Spleen (tissue), 7 donors: ENCODE measurements at regions not wholly inside any gene's neighbourhood (a gene's known extent, or its start where the extent isn't known, plus 50 kb on each side); places are given as distances from the start of the nearest gene placed in this dataset.

Experiments
- POLR2A ChIP-seq, 3 donors: fragments of 450-650 bp; IDR thresholded peaks; one replicate each; pipeline ENCODE4 v1.5.1; 2017; ENCODE audit warnings: antibody characterized with exemption in 3 of 3, mild to moderate bottlenecking in 1 of 3
- POLR2AphosphoS5 ChIP-seq, 3 donors: sonication (generic); formaldehyde crosslinking; IDR thresholded peaks; one replicate each; pipeline ENCODE4 v1.5.1; 2017; ENCODE audit warnings: antibody characterized with exemption in 3 of 3
- TF ChIP-seq, protein P1 (sequence below), 11 experiments: fragments of 200-600 bp in 7 of 11; fragments of 450-650 bp in 4 of 11; sonication (generic) in 4 of 11; IDR thresholded peaks in 8 of 11; conservative IDR thresholded peaks in 3 of 11; 1 replicate in 7 of 11; 2 replicates in 4 of 11; pipeline versions ENCODE4 v1.4.0 to v1.8.0; 2016 to 2021; ENCODE audit warnings: antibody characterized with exemption in 11 of 11, inconsistent platforms in 4 of 11, mild to moderate bottlenecking in 1 of 11
- donor health status: DM: no; HTN: no; CAD: no; lungs with moderate emphysema.
- donor health status: DM: no; HTN: no; CAD: no.
- donor health status: DM: no; HTN: no; CAD: no.

DNA sequence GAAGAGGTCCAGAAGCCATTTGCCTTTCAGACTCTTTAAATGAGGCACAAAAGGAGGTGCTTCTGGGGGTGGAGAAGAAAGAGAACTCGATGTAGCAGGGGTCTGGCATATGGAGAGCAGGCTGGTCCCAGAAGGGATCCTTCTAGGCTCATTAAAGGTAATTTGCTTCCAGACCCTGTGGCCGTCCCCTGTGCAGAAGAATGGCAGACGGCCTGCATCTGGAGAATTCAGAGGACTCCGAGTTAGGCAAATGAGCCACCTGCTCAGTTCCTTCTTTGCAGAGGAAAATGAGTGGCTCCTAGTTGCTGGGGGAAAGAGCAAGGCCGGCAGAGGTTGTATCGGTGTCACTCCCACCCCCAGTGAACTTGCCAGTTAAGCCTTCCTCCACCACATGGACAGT is 73.8 kb upstream of the FAM180A start:
- no peak for TF ChIP-seq POLR2A (IDR thresholded peaks at IDR 0.05)
- TF ChIP-seq, protein P1, sequence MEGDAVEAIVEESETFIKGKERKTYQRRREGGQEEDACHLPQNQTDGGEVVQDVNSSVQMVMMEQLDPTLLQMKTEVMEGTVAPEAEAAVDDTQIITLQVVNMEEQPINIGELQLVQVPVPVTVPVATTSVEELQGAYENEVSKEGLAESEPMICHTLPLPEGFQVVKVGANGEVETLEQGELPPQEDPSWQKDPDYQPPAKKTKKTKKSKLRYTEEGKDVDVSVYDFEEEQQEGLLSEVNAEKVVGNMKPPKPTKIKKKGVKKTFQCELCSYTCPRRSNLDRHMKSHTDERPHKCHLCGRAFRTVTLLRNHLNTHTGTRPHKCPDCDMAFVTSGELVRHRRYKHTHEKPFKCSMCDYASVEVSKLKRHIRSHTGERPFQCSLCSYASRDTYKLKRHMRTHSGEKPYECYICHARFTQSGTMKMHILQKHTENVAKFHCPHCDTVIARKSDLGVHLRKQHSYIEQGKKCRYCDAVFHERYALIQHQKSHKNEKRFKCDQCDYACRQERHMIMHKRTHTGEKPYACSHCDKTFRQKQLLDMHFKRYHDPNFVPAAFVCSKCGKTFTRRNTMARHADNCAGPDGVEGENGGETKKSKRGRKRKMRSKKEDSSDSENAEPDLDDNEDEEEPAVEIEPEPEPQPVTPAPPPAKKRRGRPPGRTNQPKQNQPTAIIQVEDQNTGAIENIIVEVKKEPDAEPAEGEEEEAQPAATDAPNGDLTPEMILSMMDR (IDR thresholded peaks at IDR 0.05 in 8 of 11, conservative IDR thresholded peaks at IDR 0.05 in 3 of 11): no peak
- TF ChIP-seq POLR2AphosphoS5 (IDR thresholded peaks at IDR 0.05): no peak
